ENCODE measurements at regions not wholly inside any gene's neighbourhood (a gene's known extent, or its start where the extent isn't known, plus 50 kb on each side); places are given as distances from the start of the nearest gene placed in this dataset.
"Not testable (repeated sequence)": the region's sequence is repeated elsewhere in the genome, so short reads cannot be mapped to it uniquely, and the experiment has no call there.

- H3K27ac ChIP-seq (ENCODE audit: low read depth); H3F3A ChIP-seq (replicated peaks; ENCODE audit: low read depth); H3K4me1 ChIP-seq (ENCODE audit: insufficient read depth); H3K27me3 Mint-ChIP-seq (ENCODE audit: insufficient read depth, low read depth, poor library complexity); H4K20me1 ChIP-seq (replicated peaks; ENCODE audit: insufficient read depth); H3K79me2 ChIP-seq (replicated peaks; ENCODE audit: insufficient read depth); H3K4me2 ChIP-seq; H3K36me3 ChIP-seq (ENCODE audit: insufficient read depth); H3K4me1 Mint-ChIP-seq; H3K4me3 Mint-ChIP-seq; H2AFZ ChIP-seq; H3K4me3 ChIP-seq; H3K27ac Mint-ChIP-seq; ATAC-seq; DNase-seq (ENCODE audit: low spot score); H3K9me2 ChIP-seq (ENCODE audit: insufficient read depth); H3K36me3 Mint-ChIP-seq (ENCODE audit: low read depth); H3K27me3 ChIP-seq (ENCODE audit: insufficient read depth): not testable (repeated sequence)
- H3K9me3 Mint-ChIP-seq, result peaks cover 90% of the 10 kb centered on the region
These were observed 513.6 kb upstream of the TPK1 start for GRCh38 chr7:145349452-145349851.

- ATAC-seq, result no peak
- Histone ChIP-seq H2AFZ (no peak overlapping the region), H3K27ac (ENCODE audit: low read depth) (no peak overlapping the region), H3K27me3 (ENCODE audit: insufficient read depth) (no peaks in the 10 kb centered on the region), H4K20me1 (replicated peaks; ENCODE audit: insufficient read depth) (no peaks in the 10 kb centered on the region), H3K9me2 (ENCODE audit: insufficient read depth) (no peaks in the 10 kb centered on the region), H3K79me2 (replicated peaks; ENCODE audit: insufficient read depth) (no peaks in the 10 kb centered on the region), H3F3A (replicated peaks; ENCODE audit: low read depth) (no peaks in the 10 kb centered on the region), H3K4me2 (no peak overlapping the region), H3K4me3 (no peak overlapping the region), H3K4me1 (ENCODE audit: insufficient read depth) (no peaks in the 10 kb centered on the region), H3K36me3 (ENCODE audit: insufficient read depth) (no peaks in the 10 kb centered on the region)
- Mint-ChIP-seq H3K27ac (no peak overlapping the region), H3K27me3 (ENCODE audit: insufficient read depth, low read depth, poor library complexity) (no peaks in the 10 kb centered on the region), H3K9me3 (peaks cover 74% of the 10 kb centered on the region), H3K4me3 (no peak overlapping the region), H3K4me1 (no peaks in the 10 kb centered on the region), H3K36me3 (ENCODE audit: low read depth) (peaks cover 5% of the 10 kb centered on the region; the same call in 1 of the 3 replicates)
- no peak for DNase-seq (ENCODE audit: low spot score)
- TF ChIP-seq ZNF114 (CRISPR knock-in tag; IDR thresholded peaks at IDR 0.05) (no peak), CREB1 (CRISPR knock-in tag; IDR thresholded peaks at IDR 0.05; ENCODE audit: low read depth) (no peak), EZH2phosphoT487 (IDR thresholded peaks at IDR 0.05; ENCODE audit: unreplicated experiment) (no peak), EZH2 (IDR thresholded peaks at IDR 0.05; ENCODE audit: low read depth, unreplicated experiment) (no peak), POLR2AphosphoS5 (IDR thresholded peaks at IDR 0.05; ENCODE audit: low read depth) (no peak), ZNF331 (CRISPR knock-in tag; IDR thresholded peaks at IDR 0.05; ENCODE audit: low read depth) (no peak), REST (IDR thresholded peaks at IDR 0.05; ENCODE audit: unreplicated experiment) (no peak), ZNF462 (CRISPR knock-in tag; IDR thresholded peaks at IDR 0.05) (no peak), ETS1 (IDR thresholded peaks at IDR 0.05) (no peak), STAT1 (IDR thresholded peaks at IDR 0.05; ENCODE audit: unreplicated experiment) (no peak), JUNB (IDR thresholded peaks at IDR 0.05; ENCODE audit: unreplicated experiment) (no peak)
These were observed 511.4 kb upstream of the TPK1 start for GRCh38 chr7:145347271-145347670.

Data from GM23338 (cell line).